Ammon's horn (tissue), 1 donor: ENCODE measurements at regions not wholly inside any gene's neighbourhood (a gene's known extent, or its start where the extent isn't known, plus 50 kb on each side); places are given as distances from the start of the nearest gene placed in this dataset.
A peak's percentile ranks its signal among the peaks of the same experiment; 100 is the strongest.

Experiments used
- DNase-seq: peaks from one replicate; pipeline ENCODE4 v3.0.0-alpha.2; 2016; ENCODE audit warnings: low spot score

DNA sequence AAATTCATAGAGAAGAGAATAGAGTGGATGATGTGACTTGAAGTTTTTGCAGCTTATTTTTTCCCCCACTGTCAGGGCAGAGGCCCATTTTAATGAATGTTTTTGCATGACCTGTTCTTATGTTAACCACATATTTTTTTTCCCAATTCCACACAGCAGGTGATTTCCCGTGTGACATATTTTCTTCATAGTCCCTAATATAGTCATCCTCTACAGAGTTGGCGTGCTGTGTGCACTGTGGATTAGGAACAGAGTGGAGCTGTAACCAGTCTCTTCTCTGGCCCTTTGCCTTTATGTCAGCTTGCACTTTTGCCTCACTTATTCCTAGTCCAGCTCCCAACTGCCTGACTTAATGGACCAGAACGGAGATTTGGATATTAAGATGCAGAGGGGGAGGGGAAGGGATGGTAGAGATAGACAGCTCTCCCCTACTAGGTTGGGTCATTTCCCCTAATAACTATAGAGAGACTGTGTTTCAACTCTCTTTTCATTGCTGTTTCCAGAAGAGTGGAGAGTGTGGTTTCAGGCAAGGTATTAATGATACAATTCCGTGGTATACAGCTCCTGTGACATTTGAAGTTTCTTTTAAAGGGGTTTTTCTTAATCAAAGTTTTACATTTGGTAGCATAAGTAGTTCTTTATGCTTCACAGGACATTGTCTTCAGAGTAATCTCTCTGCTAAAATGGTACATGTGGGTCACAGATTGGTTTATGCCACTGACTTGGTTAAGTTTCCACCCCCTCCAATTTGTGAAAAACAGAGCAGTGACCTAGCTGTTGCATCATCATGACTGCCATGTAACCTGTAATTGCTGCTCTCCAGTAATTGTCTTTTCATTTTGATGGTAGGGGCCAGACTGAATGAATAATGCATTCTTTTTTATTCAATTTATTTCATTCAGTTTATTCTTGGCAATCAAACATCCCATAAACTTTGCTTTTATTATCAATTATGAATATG lies 161.3 kb downstream of the HAUS1 start:
- no peak for DNase-seq

DNA sequence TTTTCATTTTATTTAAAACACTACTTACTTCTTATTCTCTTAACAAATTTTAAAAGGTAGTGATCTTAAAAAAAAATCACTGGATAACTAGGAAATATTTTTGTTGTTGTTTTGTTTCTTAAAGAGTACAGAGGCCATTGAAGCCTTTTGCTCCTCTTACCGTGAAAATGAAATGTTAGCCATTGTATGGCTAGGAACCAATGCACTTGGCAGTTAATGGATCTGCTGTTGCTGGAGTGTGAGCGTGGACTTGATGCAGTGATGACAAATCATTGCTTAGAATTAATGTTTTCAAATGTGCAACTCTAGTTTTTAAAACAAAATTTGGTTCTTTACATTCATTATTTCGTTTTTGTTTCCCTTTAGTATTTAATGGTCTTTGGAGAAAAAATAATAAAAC lies 162.3 kb downstream of the HAUS1 start:
- no peak for DNase-seq

DNA sequence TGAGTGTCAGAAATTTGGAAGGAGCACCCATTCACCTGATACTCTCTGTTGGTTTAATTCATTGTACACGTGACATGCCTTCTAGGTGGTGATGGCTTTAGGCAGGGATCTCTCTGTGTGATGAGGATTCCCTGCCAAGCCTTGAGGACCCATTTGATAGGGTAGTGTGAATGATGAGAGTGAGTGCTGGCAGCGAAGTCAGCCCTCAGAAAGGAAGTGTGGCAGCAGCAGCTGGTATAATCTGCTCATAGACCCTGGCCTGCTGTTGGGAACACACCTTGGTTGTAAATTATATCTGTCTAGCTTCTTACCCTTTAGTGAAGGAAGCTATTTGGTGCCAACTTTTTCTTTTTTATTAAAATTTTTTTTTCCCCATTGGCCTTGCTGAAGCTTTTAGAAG lies 164.5 kb downstream of the HAUS1 start:
- DNase-seq, result no peak

DNA sequence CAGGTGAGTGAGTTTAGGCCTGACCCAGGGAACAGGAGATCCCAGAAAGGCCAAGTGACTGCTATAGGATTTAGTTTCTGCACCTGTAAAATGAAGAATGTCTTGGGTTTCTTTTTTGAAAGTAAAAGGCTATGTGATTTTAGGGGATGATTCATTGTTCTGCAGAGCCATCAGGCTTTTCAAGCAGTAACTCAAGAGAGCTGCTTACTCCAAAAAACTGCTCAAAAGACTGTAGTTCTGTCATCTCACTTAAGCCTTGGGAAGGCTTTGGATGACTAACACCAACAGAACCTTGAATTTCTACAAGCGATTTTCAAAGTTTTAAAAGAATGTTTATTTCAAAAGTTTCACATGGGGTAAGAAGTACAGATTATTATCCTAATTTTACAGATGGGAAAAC lies 165.1 kb downstream of the HAUS1 start:
- DNase-seq, result no peak

DNA sequence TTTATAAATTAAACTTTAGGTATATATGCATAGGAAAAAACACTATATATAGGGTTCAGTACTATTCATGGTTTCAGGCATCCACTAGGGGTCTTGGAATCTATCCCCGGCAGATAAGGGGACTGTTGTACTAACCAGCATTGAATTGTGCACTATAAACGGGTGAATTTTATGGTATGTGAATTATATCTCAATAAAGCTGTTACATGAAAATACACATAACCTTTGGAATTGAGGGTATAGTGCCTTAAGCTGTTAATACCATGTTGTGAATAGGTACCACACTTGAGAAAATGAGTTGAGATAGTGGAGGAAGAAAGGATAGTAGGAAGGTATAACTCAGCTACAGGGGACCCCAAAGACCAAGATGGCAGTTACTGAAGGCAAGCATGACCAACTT lies 167.3 kb downstream of the HAUS1 start:
- DNase-seq, result no peak

DNA sequence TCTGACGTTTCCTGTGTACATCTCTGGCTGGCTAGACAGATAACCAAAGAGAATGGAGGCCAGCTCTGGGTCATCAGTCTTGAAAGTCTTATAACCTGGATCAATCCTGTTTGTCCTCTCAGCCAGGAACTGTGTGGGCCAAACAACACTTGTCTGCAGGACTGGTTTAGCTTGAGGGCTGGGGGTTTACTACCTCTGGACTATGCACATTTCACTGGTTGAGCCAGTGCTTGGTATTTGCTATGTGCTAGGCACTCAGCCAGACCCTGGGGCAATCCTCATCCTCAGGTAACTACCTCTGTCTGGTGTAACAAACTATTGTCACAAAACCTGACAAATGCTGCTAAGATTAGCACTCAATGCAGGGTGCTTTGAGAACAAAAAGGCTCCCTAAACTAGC lies 169.7 kb downstream of the HAUS1 start:
- DNase-seq, result no peak

DNA sequence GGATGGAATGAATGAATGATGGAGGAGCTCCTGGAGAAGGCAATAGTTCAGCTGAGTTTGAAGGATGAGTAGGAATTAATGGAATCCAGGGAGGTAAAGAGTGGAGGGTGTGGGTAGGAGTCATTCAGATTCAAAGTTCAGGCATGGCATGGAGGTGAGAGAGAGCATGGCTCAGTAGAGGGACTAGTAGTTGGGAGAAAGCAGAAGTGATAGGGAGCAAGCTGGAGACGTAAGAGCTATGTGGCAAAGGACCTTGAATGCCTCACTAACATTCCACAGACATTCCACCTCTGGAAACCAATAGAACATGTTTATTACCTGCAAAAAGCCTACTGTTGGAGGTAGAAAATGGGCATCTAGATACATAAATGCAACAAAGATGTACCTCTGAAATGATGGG lies 170.1 kb downstream of the HAUS1 start:
- DNase-seq, result no peak

DNA sequence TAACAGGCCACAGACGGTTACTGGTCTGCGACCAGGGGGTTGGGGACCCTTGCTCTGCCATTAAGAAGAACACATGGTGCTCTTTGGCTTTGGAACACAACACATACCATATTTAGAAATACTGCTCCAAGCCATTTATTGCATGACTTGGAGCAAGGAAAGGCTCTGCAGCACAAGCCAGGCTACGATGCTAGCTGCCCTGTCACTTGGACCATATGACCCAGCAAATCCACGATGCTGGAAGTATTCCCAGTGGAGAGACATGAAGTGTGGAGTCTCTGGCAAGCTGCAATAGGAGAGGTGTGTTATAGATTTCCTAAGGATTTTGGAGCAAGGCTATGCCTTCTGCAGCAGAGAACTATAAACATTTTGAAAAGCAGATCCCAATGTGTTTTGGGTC lies 171.2 kb downstream of the HAUS1 start:
- DNase-seq, result no peak

DNA sequence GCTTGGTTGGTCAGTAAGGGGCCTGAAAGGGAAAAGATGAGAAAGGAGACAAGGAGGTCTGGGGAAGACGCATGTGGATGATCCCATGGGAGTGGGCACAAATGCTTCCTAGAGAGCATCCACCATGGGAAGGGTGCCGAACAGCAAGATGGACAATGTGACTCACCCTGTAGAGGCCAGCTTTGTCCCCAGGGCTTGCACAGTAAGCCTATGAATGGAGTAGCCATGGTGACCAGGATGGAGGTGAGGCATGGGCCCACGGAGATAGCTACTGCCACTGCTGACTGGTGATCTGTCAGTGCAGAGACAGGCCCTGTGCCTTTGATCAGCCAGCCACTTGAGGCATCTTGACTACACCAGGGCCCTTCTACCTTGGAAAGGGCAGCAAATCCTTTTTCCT lies 172.6 kb downstream of the HAUS1 start:
- DNase-seq, result no peak

DNA sequence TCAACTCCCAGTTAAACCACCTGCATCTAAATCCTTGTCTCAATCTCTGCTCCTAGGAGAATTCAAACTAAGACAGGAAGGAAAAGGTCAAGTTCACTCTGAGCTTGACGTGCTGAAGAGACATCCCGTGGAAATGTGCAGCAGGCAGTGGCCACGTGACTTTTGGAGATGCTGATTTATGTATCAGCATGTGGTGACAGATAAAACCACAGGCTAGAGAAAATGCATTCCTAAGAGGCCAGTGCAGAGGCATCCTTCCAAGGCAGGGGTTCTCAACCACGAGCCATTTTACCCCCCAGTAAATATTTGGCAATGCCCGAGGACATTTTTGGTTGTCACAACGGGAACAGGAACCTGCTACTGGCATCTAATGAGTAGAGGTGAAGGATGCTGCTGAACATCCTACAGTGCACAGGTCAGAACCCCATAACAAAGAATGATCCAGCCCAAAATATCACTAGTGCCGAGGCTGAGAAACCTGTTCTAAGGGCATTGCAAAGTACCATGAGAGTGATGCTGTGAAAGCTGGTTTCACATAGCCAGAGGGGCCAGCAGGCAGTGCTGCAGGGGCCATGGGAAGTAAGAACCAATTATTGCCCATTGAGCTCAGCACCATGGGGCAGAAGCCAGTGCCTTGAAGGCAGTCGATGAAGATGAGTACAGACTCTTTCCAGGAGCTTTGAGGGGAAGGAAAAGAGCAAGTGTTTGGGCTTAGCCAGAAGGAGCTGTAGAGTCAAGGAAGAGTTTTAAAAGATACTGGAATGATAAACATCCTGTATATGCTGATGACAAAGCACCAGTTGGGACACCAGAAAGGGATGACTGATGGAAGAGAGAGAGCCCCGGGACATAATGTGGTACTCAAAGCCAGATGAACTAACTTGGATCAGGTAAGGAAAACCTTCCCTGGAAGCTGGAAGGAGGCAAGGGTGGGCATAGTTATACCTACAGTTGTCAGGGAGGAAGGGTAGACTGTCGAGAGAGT lies 174.6 kb downstream of the HAUS1 start:
- DNase-seq, result no peak

DNA sequence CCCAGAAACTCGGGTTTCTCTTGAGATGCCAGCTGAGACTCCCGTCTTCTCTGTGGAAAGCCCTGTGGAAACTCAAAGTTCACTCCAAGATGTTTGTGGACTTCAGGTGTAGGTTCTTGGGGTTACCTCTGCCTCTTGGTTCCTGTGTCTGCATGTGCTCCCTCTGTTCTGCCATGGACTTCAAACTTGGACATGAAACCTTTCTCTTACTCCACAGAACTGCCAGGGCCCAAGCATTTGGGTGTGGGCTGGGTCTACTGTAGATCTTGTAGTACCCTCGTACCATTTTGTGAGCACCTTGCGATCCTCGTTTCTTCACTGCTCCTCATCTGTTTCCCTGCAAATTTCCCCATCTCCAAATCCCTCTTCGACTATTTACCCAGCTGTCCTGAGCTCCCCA lies 175.5 kb downstream of the HAUS1 start:
- no peak for DNase-seq

DNA sequence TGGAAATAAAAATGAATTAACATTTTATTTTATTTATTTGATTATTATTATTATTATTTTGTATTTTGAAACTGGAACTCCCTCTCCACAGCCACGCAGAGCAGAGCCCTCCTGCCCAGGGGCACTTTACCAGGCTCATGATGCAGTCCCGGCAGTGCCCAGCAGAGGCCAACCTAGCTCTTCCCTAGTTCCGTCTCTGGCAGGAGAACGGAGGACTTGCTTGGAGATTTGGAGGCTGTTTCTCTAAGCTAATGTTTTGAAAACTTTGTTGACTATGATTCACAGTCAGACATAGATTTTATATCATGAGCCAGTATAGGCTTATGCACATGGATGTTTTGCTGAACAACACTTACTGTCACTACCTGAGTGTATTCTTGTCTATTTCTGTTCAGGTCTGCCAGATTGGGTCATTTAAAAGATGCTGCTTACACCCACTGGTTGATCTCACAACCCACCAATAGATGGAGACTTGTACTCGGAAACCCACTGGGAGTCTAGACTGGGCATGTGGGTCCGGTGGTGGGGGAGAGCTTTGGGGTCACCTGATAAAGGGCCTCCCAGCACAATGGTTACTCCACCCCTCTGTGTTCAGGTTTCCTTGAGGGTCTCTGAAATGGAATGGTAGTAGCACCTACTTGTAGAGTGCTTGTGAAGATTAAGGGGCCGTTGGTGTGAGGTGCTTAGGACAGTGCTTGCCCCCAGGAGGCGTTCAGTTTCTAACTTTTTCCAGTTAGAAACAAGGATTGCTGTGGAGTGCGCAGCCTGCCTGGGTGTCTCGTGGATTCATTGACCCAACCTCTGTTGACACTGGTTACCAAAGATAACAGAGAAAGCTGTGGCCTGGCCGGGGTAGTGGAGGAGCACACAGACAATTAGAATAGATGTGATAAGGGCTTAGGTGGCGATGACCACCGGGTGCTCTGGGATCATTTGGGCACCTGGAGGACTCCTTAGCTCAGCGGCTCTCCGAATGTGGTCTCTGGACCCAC lies 177.3 kb downstream of the HAUS1 start:
- peak; percentile 81 for DNase-seq

DNA sequence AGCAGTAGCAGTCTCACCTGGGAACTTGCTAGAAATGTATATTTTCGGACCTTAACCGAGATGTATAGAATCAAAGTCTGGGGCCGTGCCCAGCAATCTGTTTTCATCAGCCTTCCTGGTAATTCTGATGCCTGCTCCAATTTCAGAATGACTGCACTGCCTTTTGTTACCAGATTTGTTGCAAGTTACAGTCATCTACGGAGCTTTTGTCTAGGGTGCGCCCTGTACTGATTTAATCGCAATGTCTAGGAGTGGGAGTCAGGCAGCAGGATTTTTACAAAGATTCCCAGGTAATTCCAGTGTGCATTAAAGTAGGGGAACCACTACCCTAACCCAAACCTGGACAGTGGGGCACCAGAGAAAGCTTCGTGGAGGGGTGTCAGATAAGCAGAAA lies 178.0 kb downstream of the HAUS1 start:
- DNase-seq, result no peak

DNA sequence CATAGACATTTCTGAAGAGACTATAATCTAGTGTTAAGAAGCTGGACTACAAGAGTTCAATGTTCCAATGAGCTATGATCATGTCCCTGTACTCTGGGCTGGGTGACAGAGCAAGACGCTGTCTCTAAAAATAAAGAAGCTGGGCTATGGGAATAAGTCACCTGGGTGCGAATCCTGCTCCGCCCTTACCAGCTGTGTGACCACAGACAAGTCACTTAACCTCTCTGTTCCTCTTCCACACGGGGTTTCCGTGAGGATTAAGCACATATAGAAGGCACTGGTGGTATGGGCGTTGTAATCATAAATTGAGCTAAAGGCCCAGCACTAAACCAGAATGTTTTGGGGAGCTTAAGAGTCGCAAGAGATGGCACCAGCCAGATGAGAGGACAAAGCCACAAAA lies 178.5 kb downstream of the HAUS1 start:
- no peak for DNase-seq

DNA sequence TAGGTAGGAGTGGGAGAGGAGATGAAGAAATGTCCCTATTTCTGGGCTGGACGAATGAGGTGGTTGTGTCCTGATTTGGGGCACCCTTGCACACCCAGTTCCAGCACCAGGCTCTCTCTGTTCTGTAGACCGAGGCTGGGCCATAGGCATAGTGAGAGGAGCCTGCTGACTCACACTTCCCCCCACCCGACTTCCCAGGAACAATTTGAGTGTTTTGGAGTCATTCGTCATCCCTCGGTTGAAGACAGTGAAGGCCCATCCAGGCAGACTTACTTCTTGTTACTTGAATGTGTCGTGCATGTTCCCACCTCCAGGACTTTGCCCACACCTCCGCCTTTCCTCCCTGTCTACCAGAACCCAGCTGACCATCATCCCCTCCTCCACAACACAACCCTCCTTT lies 179.1 kb downstream of the HAUS1 start:
- DNase-seq, result no peak

DNA sequence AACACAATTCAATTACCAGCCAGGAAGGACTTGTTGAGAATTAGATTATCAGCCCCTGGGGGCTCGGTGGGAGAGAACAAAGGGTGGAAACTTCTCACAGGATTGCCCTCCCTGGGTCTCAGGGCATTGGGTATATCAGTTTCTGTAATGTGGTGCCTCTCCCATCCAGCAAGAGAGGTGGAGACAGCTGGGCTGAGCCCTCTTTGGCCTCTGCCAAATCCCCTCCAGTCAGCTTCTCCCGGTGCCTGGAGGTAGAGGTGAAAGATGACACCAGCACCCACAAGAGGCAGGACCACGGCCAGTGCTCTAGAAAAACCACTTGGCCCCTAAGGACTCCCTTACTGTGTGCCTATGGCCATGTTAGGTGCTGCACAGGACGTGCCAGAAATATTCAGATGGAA lies 179.7 kb downstream of the HAUS1 start:
- no peak for DNase-seq

DNA sequence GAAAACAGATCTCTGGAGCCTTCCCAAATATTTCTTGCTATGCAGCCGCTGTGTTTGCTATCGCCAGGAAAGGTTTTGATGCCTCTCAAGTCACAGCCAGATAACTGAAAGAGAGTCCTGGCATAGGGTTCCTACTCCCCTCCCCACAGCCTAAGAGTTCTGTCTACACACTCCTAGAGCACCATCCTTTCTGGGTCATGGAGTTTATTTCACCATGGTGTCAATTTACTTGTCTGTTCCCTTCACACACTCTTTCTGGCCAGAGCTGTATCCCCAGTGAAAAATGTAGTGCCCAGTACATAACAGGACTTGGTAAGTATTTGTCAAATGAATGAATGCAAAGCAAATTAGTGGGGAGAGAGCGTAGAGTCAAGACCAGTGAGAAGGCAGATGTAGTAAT lies 185.3 kb downstream of the HAUS1 start:
- DNase-seq, result no peak

DNA sequence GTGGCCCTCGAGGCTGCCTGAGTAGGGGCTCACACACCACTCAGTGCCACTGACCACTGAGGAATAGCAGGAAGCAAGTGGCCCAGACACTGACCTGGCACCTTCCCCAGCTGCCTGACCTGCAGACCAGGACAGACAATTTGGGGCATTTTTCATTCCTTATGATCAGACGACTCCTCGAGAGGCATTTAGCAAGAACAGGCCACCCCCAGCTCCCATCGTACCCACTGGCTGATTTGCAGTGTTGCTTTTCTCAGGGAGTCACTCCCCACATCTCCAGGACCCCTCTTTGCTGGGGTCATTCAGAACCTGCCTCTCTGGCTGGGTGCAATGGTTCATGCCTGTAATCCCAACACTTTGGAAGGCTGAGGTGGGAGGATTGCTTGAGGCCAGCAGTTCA lies 185.7 kb downstream of the HAUS1 start:
- DNase-seq, result no peak

DNA sequence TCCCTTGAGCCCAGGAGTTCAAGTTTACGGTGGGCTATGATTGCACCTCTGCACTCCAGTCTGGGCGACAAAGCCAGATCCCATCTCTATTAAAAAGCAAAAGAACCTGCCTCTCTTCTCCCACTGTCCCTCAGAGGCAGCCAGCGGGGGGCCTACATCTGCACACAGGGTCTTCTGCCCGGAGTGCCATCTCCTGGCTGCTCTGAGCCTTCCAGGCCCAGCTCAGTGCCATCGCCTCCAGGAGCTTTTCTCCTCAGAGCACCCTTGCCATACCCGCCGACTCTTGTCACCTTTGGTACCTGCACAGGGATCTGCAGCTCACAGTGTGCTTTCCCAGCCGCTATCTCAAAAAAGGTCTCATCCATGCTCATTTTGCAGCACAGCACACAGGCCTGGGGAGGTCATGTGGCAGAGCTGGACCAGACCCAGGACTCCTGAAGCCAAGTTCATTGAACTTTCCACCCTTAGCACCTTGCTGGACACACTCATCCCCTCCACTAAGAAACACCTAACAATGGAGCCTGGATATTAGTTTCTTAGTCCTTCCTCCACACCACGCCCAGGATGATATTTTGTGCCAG lies 186.3 kb downstream of the HAUS1 start:
- no peak for DNase-seq

DNA sequence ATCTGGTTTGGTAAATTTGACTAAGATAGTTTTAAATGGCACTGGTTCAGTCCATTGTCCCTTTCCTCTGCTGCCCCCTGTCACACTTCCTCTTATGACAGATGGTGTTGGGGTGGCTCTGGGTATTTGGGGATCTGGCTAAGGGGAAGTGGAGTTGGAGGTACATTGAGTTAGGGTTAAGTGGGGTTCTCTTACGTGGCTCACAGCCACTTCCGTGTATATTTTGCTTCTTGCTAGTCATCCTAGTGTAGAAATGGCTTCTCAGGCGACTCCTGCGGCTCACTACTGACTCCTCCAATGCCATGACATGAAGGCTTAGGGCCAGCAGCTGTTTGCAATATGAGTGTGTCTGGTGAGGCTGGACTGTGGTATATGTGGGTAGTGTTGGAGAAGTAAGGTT lies 187.0 kb downstream of the HAUS1 start:
- DNase-seq, result no peak

DNA sequence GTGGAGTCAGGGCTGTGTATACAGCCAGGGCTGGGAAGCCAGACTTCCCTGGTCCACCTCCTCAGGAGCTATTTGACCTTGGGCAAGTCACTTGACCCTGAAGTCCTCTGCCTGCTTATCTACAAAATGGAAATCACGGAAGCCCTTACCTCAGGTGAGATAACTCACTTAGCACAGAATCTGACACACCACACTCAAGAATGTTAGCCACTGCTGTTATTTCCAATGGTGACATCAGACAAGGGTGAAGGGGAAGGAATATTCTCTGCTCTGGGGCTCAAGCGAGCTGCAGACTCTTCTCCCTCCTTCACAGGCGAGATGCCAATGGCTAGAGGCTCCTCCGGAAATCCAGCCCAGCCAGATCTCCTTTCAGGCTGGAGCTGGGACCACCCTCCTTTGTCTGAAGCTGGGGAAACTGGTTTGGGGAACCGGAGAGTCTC lies 189.6 kb downstream of the HAUS1 start:
- DNase-seq, result no peak
